ENCODE measurements at regions not wholly inside any gene's neighbourhood (a gene's known extent, or its start where the extent isn't known, plus 50 kb on each side); places are given as distances from the start of the nearest gene placed in this dataset.

DNA sequence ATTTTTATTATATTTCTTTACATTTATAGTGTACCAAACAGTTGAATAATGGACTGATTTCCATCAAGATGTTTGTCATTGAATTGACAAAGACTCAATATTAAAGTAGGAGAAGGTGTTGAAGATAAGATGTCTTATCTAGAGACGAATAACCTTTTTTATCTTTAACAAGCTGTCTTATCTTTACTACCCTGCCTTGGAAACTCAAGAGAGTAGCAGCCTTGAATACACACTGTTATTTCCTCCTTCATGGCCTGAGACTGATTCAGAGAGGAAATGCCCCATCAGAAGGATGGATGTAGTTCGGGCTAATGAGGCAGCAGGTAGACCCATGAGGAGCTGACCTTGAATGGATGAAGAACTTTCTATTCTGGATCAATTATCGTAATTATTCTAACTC, 365.1 kb upstream of the SEMA6D start:
- DNase-seq = no peak

DNA sequence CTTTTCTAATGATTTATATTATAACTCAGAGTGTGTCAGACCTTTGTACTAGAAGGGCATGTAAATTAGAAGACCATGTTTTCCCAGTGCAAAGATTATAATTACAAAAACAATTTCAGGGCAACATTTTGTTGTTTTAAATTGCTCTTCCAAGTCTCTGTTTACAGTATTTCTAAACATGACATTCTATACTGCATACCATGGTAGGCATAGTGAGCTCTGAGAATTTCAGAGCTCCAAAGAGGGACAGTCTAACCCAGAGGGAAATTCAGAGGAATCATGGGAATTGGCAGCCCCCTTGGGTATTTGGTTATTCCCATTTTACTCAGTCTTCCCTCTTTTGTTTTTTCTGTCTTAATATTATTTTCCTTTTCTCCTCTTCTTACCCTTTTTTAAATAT, 361.5 kb upstream of the SEMA6D start:
- DNase-seq = no peak

DNA sequence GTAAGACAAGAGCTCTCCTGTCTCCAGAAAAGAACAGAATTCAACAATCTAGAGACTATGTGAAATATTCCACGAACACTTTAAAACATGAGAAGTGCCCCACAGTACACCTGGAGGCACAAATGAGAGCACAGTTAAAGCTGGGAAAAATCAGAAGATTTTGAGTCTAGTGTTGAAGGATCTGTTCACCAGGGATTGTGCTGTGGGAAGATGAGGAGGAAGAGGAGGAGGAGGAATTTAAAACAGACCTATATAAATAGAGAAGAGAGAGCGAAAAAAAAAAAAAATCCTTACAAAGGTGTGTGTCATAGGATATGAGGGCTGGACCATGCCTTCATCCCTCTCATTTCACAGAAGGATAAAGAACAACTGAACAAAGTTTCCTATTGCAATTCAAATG, 361.0 kb upstream of the SEMA6D start:
- DNase-seq = no peak

DNA sequence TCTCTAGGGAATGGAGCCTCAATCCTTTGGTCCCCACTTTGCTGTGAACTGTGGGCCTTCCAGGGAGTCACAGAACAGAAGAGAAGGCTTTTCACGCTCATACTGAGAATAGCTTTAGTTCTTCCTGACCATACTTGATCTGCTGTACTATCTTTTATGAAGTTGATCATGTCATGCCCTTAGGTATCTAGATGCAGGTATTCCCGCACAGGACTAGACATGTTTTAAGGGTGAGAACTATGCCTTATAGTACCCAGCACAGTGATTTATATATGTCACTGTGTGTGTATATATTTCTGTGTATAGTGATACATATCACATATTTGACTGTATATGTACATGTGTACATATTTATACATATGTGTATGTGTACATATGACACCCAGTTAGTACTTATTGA, 358.4 kb upstream of the SEMA6D start:
- DNase-seq = no peak

DNA sequence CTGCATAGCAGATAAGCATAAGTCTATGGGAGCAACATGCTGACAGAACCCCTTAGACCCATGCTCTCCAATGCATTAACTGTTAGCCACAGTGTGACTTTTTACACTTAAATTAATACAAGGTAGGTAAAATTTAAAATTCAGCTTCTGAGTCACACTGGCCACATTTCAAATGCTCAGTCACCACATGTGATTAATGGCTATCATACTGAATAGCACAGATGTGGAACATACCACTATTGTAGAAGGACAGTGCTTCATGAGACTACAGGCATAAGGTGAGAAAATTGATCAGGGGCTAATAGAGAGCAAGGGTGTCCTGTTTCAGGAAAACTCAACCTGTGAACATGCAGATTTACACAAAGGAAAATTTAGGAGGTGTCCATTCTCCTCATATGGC, 357.0 kb upstream of the SEMA6D start:
- no peak for DNase-seq

DNA sequence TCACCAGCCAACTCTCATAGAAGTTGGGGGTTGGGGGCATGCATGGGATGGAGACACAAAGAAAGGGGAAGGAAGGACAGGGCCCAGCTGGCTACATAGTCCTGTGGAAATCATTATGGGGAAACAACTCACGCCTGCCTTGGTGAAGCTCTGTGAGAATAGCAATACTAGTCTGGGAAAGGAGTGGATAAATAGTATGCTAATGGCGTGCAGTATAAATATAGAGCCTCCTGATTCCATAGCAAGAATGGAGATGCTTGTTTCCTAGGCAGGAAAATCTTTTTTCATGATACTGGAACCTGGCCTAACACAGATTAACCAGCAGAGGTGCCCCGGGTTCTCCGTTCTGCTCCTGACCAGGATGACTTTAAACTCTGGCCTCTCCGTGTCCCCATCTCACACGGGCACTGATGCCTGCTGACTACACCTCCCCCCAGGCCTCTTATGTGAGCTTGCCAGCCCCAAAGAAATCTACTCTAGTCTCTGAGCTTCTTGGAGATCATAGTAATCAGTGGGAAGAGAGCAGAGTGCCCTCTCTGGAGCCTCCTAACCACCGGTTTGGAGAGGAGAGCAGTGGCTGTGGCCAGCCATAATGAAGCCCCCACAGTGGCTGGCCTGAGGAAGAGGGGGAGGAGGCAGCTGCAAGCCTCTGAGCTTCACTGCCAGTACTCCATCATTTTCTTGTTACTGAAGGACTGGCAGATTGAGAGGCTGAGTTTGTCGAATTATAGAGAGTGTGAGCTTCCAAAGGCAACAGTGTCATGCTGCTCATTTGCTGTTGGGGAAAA, 355.0 kb upstream of the SEMA6D start:
- DNase-seq = no peak

DNA sequence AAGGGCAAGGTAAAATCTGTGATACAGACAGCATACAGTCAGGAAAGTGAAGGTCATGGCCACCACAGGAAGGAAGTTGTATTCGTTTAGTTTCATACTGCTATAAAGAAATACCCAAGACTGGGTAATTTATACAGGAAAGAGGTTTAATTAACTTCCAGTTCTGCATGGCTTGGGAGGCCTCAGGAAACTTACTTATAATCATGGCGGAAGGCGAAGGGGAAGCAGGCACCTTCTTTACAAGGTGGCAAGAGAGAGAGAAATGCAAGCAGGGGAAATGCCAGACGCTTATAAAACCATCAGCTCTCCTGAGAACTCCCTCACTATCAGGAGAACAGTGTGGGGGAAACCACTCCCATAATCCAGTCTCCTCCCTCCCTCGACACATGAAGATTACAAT, 353.7 kb upstream of the SEMA6D start:
- no peak for DNase-seq

DNA sequence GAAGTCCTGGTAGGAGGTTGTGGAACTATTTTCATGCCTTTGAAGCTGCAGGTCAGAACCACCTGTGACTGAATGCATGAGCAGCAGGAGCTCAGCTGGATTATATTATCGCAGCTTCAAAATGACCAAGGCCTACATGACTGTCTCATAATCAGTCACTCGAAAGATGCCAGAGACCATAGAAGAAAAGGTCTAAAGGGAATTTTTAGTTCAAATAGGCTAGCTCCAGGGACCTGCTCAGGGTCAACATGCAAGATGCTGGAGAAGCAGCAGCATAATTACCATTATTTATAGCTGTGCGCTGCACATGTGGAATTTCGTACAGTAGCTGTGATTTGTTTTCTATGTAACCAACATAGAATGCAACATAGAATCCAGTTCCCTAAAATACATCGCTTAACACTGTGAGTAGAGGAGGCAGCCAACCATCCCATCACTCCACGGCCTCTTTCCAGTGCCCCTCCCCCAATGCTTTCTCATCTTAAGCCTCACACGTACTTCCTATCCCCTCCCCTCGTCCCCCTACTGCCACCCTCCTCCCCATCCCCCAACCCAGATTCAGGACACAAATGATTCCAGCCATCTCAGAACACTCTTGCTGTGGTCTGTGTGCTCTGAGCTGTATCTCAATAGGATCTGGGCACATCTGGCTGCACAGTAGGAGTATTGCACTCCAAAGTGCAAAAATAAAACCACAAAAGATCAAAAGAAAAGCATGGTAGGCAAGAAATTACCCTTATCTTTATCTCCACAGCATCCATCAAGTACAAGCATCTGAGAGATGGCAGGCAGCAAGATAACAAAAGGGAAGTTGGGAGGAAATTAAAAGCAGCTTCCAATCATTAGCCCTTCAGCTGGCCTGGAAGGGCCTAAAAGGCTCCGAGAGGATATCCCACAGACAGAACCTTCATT, 352.8 kb upstream of the SEMA6D start:
- no peak for DNase-seq

DNA sequence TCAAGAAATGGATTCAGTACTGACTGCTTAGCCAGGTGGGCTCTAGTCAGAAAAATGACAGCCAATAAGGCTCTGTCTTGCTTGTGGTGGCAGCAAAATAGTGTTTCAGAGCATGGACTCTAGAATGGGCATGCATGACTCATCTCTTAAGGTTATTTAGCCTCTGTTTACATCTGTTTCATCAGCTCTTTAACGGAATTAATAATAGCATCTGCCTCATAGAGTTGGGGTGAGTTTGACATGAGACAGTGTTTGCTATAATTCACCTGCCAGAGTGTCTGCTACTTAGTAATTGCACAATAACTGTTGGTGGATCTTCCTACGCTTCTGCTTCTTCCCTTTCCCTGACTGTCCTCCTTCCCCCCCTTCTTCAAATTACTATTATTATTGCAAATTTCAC, 350.4 kb upstream of the SEMA6D start:
- DNase-seq = no peak

DNA sequence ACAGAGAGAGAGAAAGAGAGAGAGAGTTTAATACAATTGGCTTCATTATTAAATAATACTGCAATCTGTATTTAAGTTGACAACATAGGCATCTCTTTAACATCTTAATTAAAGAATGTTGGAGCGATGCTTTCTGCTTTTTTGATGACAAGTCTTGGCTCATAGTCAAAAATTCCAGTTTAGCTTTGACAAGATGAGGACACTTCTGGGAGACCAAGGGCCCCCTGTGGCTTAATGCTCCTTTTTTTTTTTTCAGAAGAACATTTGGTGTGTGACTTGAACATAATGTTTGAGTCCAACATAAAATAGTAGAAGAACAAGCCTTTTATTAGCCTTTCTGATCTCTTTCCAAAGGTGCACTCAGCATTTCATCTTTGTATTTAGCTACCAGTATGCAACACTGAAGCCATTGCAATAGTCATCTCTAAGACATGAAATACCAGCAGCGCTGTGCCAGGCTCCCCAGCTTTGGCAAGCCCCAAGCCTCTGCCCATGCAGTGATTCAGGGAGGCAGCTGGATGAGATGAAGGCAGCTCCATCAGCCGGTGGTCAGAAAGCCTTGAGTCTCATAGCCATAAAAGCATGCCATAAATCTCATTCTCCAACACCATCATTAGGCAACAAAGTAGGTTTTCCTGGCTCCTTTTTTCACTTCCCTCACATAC, 349.4 kb upstream of the SEMA6D start:
- no peak for DNase-seq

DNA sequence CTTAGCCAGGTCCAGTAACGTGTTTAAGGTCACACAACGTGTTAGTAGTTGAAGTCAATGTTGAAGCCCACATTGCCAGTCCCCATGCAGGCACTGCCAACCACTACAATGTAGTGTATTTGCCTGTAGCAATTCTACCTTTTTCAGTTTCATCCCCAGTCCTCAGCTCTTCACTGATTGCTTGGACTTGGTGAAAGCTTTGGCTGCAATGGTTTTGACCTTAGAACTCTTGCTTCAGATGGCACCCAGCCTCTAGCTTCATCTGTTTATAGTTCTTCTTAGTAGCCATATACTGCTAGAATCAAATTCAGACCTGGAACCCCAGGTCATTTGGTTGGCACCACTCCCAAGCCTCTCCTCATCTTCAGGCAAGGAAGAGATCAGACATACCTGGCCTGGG, 345.4 kb upstream of the SEMA6D start:
- no peak for DNase-seq

DNA sequence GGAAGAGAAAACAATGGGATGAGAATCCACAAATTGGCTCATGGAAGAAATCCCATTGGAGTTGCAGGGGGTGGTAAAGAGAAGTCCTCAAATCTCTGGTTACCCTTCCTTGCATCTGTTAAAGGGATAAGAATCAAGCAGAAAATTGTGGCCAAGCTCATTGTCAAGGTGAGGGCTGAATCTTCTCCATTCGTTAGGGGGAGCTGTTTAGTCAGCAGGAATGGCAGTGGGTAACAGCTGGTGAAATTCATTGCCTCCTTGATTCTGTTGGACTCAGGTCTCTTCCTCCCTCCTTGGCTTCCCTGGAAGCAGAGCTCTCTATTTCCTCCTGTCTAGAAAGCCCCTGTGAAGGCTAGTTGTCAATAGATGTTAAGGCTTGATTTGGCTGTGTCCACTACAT, 343.1 kb upstream of the SEMA6D start:
- no peak for DNase-seq

DNA sequence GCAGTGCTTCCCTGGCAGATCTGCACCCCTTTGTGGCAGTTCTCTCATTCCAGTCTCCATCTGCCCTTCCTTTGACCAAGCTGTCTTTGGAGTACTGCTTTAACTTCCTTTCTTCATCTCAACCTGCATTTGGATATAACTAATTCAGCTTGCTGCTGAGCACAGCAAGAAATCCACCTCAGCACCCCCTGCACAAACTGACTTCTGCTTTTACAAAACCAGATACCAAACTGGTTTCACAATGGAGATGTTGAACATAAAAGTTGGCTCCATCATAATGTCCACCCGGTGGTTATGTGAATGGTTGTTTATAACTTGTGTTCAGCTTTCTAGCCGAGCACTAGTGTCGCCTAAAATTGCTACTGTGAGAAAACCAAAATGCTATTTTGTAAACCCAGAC, 341.1 kb upstream of the SEMA6D start:
- no peak for DNase-seq

DNA sequence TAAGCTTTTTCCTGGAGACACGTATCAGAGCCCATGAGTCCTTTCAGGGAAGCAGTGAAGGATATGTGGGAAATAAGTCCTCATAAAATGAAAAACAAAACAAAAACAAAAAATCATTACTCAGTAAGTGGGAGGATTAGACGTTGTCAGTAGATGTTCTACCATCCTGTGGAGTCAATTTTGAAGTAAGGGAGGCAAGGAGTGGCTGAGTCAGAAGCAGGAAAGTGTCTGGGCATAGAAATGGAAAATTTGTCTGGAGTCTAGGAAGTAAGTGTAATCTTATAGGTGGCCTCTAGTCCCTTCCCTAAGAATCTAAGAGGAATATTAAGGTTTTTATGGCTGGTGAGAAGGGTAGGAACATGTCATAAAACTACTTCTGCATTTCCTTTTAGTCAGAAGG, 339.8 kb upstream of the SEMA6D start:
- DNase-seq = no peak

DNA sequence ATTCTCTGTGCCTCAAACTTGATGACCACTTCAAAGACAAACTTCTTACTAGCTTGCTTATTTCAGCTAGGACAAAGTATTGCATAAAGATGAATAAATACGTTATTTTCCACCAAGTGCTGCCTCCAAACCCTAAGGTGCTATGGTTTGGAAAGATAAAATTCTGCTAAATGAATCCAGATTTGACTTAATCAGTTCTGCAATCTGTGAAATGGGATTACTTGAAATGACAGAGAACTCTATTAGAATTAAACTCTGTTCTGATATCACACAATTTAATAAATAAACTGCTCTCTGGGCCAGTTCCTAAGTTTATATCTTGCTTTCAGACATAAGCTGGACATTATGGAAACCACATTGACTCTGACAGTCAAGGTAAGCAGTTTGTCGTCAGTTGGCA, 338.8 kb upstream of the SEMA6D start:
- DNase-seq = no peak

DNA sequence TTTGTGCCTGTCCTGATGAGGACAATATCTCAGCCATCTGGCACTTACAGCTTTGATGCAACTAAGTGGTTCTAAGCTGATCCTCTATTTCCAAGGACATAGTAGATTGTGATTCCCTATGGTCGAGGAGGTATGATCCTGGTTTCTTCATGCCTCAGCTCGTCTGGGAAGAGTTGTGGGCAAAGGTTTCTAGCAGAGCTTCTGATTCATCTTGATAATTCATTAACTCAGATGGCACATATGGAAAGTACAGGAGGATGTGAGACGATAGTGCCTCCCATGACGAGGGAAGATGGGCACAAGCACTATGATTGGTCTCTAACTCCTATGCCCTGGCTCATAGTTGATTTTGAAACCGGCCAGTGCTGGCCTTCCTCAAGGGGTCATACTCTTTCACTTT, 334.2 kb upstream of the SEMA6D start:
- no peak for DNase-seq

DNA sequence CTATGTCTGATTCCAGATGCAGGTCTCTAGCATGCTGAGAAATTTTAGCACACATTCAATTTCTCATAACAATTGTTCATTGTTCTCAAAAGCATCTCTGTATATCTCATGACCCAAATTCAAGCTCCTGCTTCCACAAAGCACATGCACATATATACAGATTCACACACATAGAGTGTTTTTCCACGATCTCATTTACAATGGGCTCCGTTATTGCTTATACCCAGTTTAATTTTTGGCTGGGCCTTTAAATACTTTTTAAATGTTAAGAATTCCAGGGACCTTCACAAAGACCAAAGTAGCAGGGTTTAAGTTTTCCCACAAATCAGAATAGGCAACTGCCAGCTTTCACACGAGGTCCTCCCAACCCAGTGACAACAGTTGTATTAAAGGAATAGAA, 333.5 kb upstream of the SEMA6D start:
- no peak for DNase-seq

DNA sequence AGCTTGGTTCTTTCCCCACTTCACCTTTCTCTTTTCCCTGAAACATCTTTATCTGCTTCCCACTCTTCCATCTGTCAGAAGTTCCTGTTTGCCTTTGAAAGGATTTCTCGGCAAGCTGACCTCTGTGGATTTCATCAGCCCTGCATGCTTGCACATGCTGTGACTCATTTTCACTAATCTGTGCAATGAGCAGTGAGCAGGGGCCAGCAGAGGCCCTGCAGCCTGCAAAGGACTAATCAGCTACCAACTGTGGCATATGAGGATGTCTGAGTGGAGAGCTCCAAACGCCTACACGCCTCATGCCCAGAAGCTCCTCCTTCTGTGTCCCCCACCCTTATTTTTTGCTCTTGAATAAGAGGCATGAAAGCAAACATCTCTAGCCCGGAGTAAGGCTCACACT, 333.0 kb upstream of the SEMA6D start:
- DNase-seq = no peak

DNA sequence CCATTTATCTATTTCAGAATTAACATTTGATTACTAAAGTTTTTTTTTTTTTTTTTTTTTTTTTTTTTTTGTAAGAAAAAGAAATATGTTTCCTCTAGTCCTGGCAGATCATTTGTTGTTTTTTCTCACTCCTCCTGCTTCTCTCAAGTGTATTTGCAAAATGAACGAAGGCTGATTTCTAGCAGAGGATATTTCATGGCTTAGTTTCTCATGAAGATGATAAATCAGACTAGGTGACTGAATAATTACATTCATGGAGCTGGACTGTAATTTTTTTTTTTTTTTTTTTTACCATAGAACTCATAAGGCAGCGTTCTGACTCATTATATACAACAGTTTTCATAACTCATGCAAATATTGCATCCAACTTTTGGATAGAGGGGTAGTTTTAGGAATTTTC, 332.5 kb upstream of the SEMA6D start:
- no peak for DNase-seq

DNA sequence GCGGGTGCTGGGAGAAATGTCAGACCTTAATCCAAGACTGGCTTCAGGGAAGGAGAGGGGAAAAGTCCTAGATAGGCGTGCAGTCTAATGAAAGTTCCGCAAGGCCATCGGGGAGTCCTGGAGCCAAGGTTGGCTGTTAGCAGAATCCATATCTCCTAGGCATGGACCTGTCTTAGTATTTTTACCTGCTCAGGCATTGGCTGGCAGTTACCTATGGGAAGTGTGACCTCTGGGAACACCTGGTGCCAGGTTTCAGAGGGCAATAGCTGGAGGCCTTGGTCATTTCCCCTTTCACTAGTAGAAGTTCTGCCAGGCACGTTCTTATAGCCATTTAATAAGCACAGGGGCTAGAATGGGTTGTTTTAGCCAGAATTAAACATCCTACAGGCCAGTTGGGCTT, 330.8 kb upstream of the SEMA6D start:
- DNase-seq = no peak

DNA sequence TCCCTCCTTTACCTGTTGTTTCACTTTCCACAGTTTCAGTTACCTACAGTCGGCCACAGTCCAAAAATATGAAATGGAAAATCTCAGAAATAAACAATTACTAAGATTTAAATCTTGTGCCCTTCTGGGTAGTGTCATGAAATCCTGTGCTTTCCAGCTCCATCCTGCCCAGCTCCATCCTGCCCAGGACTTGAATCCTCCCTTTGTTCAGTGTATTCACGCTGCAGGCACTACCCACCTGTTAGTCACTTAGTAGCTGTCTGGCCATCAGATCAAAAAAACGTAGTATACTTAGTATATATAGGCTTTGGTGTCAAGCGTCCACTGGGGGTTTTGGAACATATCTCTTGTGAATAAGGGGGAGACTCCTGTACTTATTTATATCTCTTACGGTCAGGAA, 329.0 kb upstream of the SEMA6D start:
- no peak for DNase-seq

DNA sequence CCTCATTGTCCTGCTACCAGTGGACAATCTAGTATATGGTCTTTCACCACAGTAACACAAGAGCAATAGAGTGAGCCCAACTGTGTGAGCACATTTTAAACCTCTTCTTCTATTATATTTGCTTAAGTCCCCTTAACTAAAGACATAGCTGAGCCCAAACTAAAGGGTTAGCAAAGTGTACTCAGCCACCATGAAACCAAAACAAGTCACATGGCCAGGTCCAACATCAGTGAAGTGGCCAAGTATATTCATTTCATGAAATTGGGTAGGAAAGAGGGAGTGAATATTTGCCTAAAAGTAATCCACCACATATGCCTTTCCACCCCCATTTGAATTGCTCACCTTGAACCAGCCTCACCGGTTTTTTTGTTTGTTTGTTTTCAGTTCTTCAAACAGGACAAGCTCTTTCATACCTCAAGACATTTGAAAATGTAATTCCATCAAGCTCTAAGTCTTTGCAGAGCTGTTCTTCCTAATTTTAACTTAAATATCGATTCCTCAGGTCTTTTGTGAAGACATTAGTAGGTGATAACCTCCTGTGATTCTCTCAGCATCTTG, 327.0 kb upstream of the SEMA6D start:
- DNase-seq = no peak

DNA sequence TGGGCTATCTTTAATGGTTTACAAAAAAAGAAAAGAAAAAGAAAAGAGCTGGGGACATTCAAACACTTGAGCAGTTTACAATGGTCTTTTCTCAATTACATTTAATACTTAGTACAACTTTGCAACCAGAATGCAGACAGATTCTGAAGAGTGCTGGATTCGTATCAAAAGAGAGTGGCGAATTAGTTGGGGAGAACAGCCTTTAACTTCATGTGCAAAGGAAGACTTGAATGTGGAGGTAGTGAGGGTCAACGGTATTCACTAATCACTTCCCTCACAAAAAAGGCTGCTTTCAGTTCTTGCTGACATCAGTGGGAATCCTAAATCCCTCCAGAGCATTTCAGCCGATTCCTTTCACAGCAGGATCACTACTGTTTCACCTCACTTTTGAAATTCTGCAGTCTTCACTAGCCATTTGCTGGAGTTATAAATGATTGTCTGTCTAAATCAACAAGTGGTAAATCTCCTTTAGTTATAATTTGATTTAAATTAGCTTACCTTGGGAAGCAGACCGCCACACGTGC, 323.0 kb upstream of the SEMA6D start:
- DNase-seq = no peak

Data from activated CD4-positive, alpha-beta T cell treated with anti-CD3 and anti-CD28 coated beads for 1 hour (primary cell).